ENCODE measurements at regions not wholly inside any gene's neighbourhood (a gene's known extent, or its start where the extent isn't known, plus 50 kb on each side); places are given as distances from the start of the nearest gene placed in this dataset.

- no peak for DNase-seq (ENCODE audit: low read depth)
These were observed 124.5 kb upstream of the RET start for GRCh38 chr10:42952349-42952748.

- no peak for DNase-seq (ENCODE audit: low read depth)
These were observed 123.8 kb upstream of the RET start for GRCh38 chr10:42952931-42953683.

- DNase-seq (ENCODE audit: low read depth) = no peak
These were observed 122.9 kb upstream of the RET start for GRCh38 chr10:42953684-42954674.

GRCh38 chr10:42954766-42955492 lies 121.9 kb upstream of the RET start:
- no peak for DNase-seq (ENCODE audit: low read depth)

- no peak for DNase-seq (ENCODE audit: low read depth)
These were observed 121.4 kb upstream of the RET start for GRCh38 chr10:42955493-42955889.

GRCh38 chr10:42956045-42956444 lies 120.8 kb upstream of the RET start:
- DNase-seq (ENCODE audit: low read depth) = no peak

- DNase-seq (ENCODE audit: low read depth) = no peak
These were observed 118.6 kb upstream of the RET start for GRCh38 chr10:42958142-42958868.

- no peak for DNase-seq (ENCODE audit: low read depth)
These were observed 117.0 kb upstream of the RET start for GRCh38 chr10:42959833-42960232.

- DNase-seq (ENCODE audit: low read depth) = peak; percentile 9
These were observed 116.3 kb upstream of the RET start for GRCh38 chr10:42960491-42960990.

- no peak for DNase-seq (ENCODE audit: low read depth)
These were observed 115.7 kb upstream of the RET start for GRCh38 chr10:42960991-42961795.

GRCh38 chr10:42961796-42962109 lies 115.1 kb upstream of the RET start:
- DNase-seq (ENCODE audit: low read depth) = no peak

GRCh38 chr10:42962110-42962901 lies 114.6 kb upstream of the RET start:
- no peak for DNase-seq (ENCODE audit: low read depth)

- DNase-seq (ENCODE audit: low read depth) = no peak
These were observed 114.0 kb upstream of the RET start for GRCh38 chr10:42962902-42963231.

- no peak for DNase-seq (ENCODE audit: low read depth)
These were observed 113.6 kb upstream of the RET start for GRCh38 chr10:42963312-42963711.

- DNase-seq (ENCODE audit: low read depth) = no peak
These were observed 107.7 kb upstream of the RET start for GRCh38 chr10:42969147-42969546.

GRCh38 chr10:42969909-42970308 lies 107.0 kb upstream of the RET start:
- DNase-seq (ENCODE audit: low read depth) = no peak

GRCh38 chr10:42970451-42971250 lies 106.2 kb upstream of the RET start:
- DNase-seq (ENCODE audit: low read depth) = no peak

- DNase-seq (ENCODE audit: low read depth) = no peak
These were observed 105.6 kb upstream of the RET start for GRCh38 chr10:42971251-42971599.

GRCh38 chr10:42972946-42973345 lies 103.9 kb upstream of the RET start:
- DNase-seq (ENCODE audit: low read depth) = no peak

All from iris pigment epithelial cell (primary cell).